MM.1S (cell line): ENCODE measurements at regions not wholly inside any gene's neighbourhood (a gene's known extent, or its start where the extent isn't known, plus 50 kb on each side); places are given as distances from the start of the nearest gene placed in this dataset.

Source experiments
- DNase-seq: peaks from one replicate; pipeline ENCODE4 v3.0.0-alpha.2; 2015
- H2AFZ ChIP-seq: fragments of 300-600 bp; sonication (generic); 2 replicates; pipeline ENCODE4 v1.6.0; 2016; ENCODE audit warnings: antibody characterized with exemption, low read length
- H3F3A ChIP-seq: fragments of 300-600 bp; sonication (generic); 2 replicates; pipeline ENCODE4 v1.6.1; 2016; ENCODE audit warnings: mild to moderate bottlenecking, antibody characterized with exemption, low read length, moderate library complexity, mixed read lengths; ENCODE audit not compliant: insufficient read depth
- H3K27ac ChIP-seq: fragments of 300-600 bp; sonication (generic); 2 replicates; pipeline ENCODE4 v1.5.1; 2016; ENCODE audit warnings: mild to moderate bottlenecking, low read length
- H3K27me3 ChIP-seq: fragments of 300-600 bp; sonication (generic); replicated peaks from 2 replicates; pipeline ENCODE4 v1.6.0; 2016; ENCODE audit warnings: low read length; ENCODE audit not compliant: insufficient read depth
- H3K36me3 ChIP-seq: fragments of 300-600 bp; sonication (generic); replicated peaks from 2 replicates; pipeline ENCODE4 v1.6.1; 2016; ENCODE audit warnings: mild to moderate bottlenecking, low read length, mixed read lengths; ENCODE audit not compliant: insufficient read depth
- H3K4me1 ChIP-seq: fragments of 300-600 bp; sonication (generic); 2 replicates; pipeline ENCODE4 v1.6.1; 2016; ENCODE audit warnings: low read length, mixed read lengths
- H3K4me2 ChIP-seq: fragments of 300-600 bp; sonication (generic); 2 replicates; pipeline ENCODE4 v1.6.0; 2016; ENCODE audit warnings: low read depth, low read length
- H3K4me3 ChIP-seq: fragments of 300-600 bp; sonication (generic); 2 replicates; pipeline ENCODE4 v1.5.1; 2016; ENCODE audit warnings: low read length, mixed read lengths
- H3K79me2 ChIP-seq: fragments of 300-600 bp; sonication (generic); 2 replicates; pipeline ENCODE4 v1.6.1; 2016; ENCODE audit warnings: mixed run types, low read length, mixed read lengths
- H3K9ac ChIP-seq: fragments of 300-600 bp; sonication (generic); 2 replicates; pipeline ENCODE4 v1.6.1; 2016; ENCODE audit warnings: low read length, mixed read lengths
- H3K9me2 ChIP-seq: fragments of 300-600 bp; sonication (generic); replicated peaks from 2 replicates; pipeline ENCODE4 v1.6.1; 2016; ENCODE audit warnings: mild to moderate bottlenecking, low read length, mixed read lengths; ENCODE audit not compliant: insufficient read depth
- H3K9me3 ChIP-seq: fragments of 300-600 bp; sonication (generic); replicated peaks from 2 replicates; pipeline ENCODE4 v1.6.1; 2016; ENCODE audit warnings: mild to moderate bottlenecking, low read length, mixed read lengths; ENCODE audit not compliant: insufficient read depth
- H4K20me1 ChIP-seq: fragments of 300-600 bp; sonication (generic); 2 replicates; pipeline ENCODE4 v1.6.1; 2016; ENCODE audit warnings: mild to moderate bottlenecking, low read length, moderate library complexity, mixed read lengths; ENCODE audit not compliant: insufficient read depth
- CTCF ChIP-seq: fragments of 300-600 bp; sonication (generic); IDR thresholded peaks from 2 replicates; pipeline ENCODE4 v1.5.1; 2016; ENCODE audit warnings: antibody characterized with exemption, low read length, mixed read lengths
- EZH2 ChIP-seq: fragments of 300-600 bp; sonication (generic); optimal IDR thresholded peaks from 2 replicates; pipeline ENCODE3; 2017; ENCODE audit warnings: low read depth, mild to moderate bottlenecking, antibody characterized with exemption, low read length, mixed read lengths
- EZH2phosphoT487 ChIP-seq: fragments of 300-600 bp; sonication (generic); IDR thresholded peaks from 2 replicates; pipeline ENCODE4 v1.6.1; 2018; ENCODE audit warnings: antibody characterized with exemption, low read length

DNA sequence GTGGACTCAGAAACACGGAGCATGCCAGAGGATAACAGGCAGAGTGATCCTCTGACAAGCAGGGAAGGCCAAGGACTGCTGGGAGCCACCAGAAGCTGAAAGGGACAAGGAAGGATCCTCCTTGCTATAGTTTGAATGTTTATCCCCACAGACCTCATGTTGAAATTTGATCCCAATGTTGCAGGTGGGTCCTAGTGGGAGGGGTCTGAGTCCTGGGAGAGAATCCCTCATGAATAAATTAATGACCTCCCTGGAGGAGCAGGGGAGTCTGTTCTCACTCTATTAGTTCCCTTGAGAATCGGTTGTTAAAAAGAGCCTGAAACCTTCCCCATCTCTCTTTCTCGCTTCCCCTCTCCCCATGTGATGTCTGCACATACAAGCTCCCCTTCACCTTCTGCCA is 124.4 kb downstream of the FBXO15 start:
- Histone ChIP-seq H4K20me1 (no peaks in the 10 kb centered on the region), H3K4me1 (no peaks in the 10 kb centered on the region), H3K4me3 (no peak overlapping the region), H3K4me2 (no peak overlapping the region), H3K9ac (no peak overlapping the region), H3K27me3 (no peaks in the 10 kb centered on the region), H3K9me2 (no peaks in the 10 kb centered on the region), H3F3A (no peaks in the 10 kb centered on the region), H3K36me3 (no peaks in the 10 kb centered on the region), H3K9me3 (no peaks in the 10 kb centered on the region), H3K79me2 (no peaks in the 10 kb centered on the region), H2AFZ (no peak overlapping the region), H3K27ac (no peak overlapping the region)
- no peak for TF ChIP-seq CTCF
- no peak for TF ChIP-seq EZH2
- no peak for TF ChIP-seq EZH2phosphoT487
- no peak for DNase-seq

GRCh38 chr18:74019864-74020263 is 127.8 kb downstream of the FBXO15 start:
- no peak for DNase-seq

GRCh38 chr18:74013955-74014354 is 133.7 kb downstream of the FBXO15 start:
- TF ChIP-seq EZH2 = no peak
- TF ChIP-seq CTCF = no peak
- TF ChIP-seq EZH2phosphoT487 = no peak
- Histone ChIP-seq H3K27ac (no peak overlapping the region), H3K4me2 (no peak overlapping the region), H3K27me3 (no peaks in the 10 kb centered on the region), H3K4me3 (no peak overlapping the region), H3F3A (no peaks in the 10 kb centered on the region), H3K9me2 (no peaks in the 10 kb centered on the region), H3K4me1 (no peaks in the 10 kb centered on the region), H3K79me2 (no peaks in the 10 kb centered on the region), H3K9ac (no peak overlapping the region), H3K36me3 (no peaks in the 10 kb centered on the region), H3K9me3 (no peaks in the 10 kb centered on the region), H4K20me1 (no peaks in the 10 kb centered on the region), H2AFZ (no peak overlapping the region)
- no peak for DNase-seq

More at GRCh38 chr18:74019864-74020263, 127.8 kb downstream of the FBXO15 start:
- TF ChIP-seq CTCF = no peak
- TF ChIP-seq EZH2phosphoT487 = no peak
- TF ChIP-seq EZH2 = no peak
- Histone ChIP-seq H3K9ac (no peak overlapping the region), H3K36me3 (no peaks in the 10 kb centered on the region), H3K4me3 (no peak overlapping the region), H4K20me1 (no peaks in the 10 kb centered on the region), H3K27me3 (no peaks in the 10 kb centered on the region), H2AFZ (no peak overlapping the region), H3K79me2 (no peaks in the 10 kb centered on the region), H3K27ac (no peak overlapping the region), H3K4me2 (no peak overlapping the region), H3F3A (no peaks in the 10 kb centered on the region), H3K9me3 (no peaks in the 10 kb centered on the region), H3K9me2 (no peaks in the 10 kb centered on the region), H3K4me1 (no peaks in the 10 kb centered on the region)
